AML-193 (cell line): ENCODE measurements at regions not wholly inside any gene's neighbourhood (a gene's known extent, or its start where the extent isn't known, plus 50 kb on each side); places are given as distances from the start of the nearest gene placed in this dataset.
"Not testable (repeated sequence)": the region's sequence is repeated elsewhere in the genome, so short reads cannot be mapped to it uniquely, and the experiment has no call there.

ENCODE experiments used
- DNase-seq, 2 experiments: peaks; one replicate each; lab custom pipeline; 2025; lab: John Stamatoyannopoulos, UW

GRCh38 chr2:125630377-125630776 is 1025.6 kb upstream of the GYPC start:
- no peak for DNase-seq

GRCh38 chr2:125634662-125635061 is 1021.3 kb upstream of the GYPC start:
- no peak for DNase-seq

GRCh38 chr2:125638345-125638744 is 1017.6 kb upstream of the GYPC start:
- DNase-seq = no peak

GRCh38 chr2:125642032-125642431 is 1013.9 kb upstream of the GYPC start:
- no peak for DNase-seq

- DNase-seq = no peak
These were observed 1012.8 kb upstream of the GYPC start for GRCh38 chr2:125643128-125643527.

- no peak for DNase-seq
These were observed 1012.4 kb upstream of the GYPC start for GRCh38 chr2:125643585-125643984.

GRCh38 chr2:125644257-125644656 is 1011.7 kb upstream of the GYPC start:
- no peak for DNase-seq

- DNase-seq = no peak
These were observed 1003.7 kb upstream of the GYPC start for GRCh38 chr2:125652280-125652679.

- no peak for DNase-seq
These were observed 1001.7 kb upstream of the GYPC start for GRCh38 chr2:125654226-125654625.

GRCh38 chr2:125656190-125656589 is 999.8 kb upstream of the GYPC start:
- DNase-seq = peak in 1 of 2 experiments; percentile 1

- DNase-seq = no peak
These were observed 997.4 kb upstream of the GYPC start for GRCh38 chr2:125658583-125658982.

GRCh38 chr2:125660369-125660768 is 995.6 kb upstream of the GYPC start:
- not testable (repeated sequence) for DNase-seq

- DNase-seq = no peak
These were observed 988.3 kb upstream of the GYPC start for GRCh38 chr2:125667630-125668029.

GRCh38 chr2:125679903-125680302 is 976.1 kb upstream of the GYPC start:
- no peak for DNase-seq

GRCh38 chr2:125680809-125681208 is 975.1 kb upstream of the GYPC start:
- no peak for DNase-seq

- DNase-seq = no peak
These were observed 974.4 kb upstream of the GYPC start for GRCh38 chr2:125681576-125681975.

- no peak for DNase-seq
These were observed 973.8 kb upstream of the GYPC start for GRCh38 chr2:125681976-125682805.

- DNase-seq = no peak
These were observed 971.7 kb upstream of the GYPC start for GRCh38 chr2:125684256-125684655.

- DNase-seq = no peak
These were observed 971.0 kb upstream of the GYPC start for GRCh38 chr2:125684932-125685331.

GRCh38 chr2:125696560-125696959 is 959.4 kb upstream of the GYPC start:
- DNase-seq = no peak

GRCh38 chr2:125698280-125698679 is 957.7 kb upstream of the GYPC start:
- no peak for DNase-seq

- no peak for DNase-seq
These were observed 954.9 kb upstream of the GYPC start for GRCh38 chr2:125701070-125701469.

GRCh38 chr2:125707611-125708010 is 948.3 kb upstream of the GYPC start:
- DNase-seq = no peak

- no peak for DNase-seq
These were observed 945.4 kb upstream of the GYPC start for GRCh38 chr2:125710561-125710960.
